ENCODE measurements at regions not wholly inside any gene's neighbourhood (a gene's known extent, or its start where the extent isn't known, plus 50 kb on each side); places are given as distances from the start of the nearest gene placed in this dataset.

- TF ChIP-seq POLR2A (IDR thresholded peaks at IDR 0.05; ENCODE audit: low read length), result no peak
- no peak for TF ChIP-seq GATA1 (IDR thresholded peaks at IDR 0.05; ENCODE audit: low read depth, low read length)
These were observed 161.0 kb upstream of the FAM241A start for GRCh38 chr4:111984169-111984819.
